Middle frontal gyrus (tissue), 1 donor: ENCODE measurements at regions not wholly inside any gene's neighbourhood (a gene's known extent, or its start where the extent isn't known, plus 50 kb on each side); places are given as distances from the start of the nearest gene placed in this dataset.

ENCODE experiments used
- DNase-seq: peaks from one replicate; pipeline ENCODE4 v3.0.0-alpha.2; 2015; ENCODE audit warnings: low spot score; ENCODE audit errors: extremely low spot score

GRCh38 chr1:222045786-222046185, 303.9 kb upstream of the DUSP10 start:
- no peak for DNase-seq

- no peak for DNase-seq
These were observed 303.3 kb upstream of the DUSP10 start for GRCh38 chr1:222045236-222045635.

GRCh38 chr1:222043444-222044292, 301.8 kb upstream of the DUSP10 start:
- no peak for DNase-seq

GRCh38 chr1:222042120-222042519, 300.2 kb upstream of the DUSP10 start:
- DNase-seq: no peak

DNA sequence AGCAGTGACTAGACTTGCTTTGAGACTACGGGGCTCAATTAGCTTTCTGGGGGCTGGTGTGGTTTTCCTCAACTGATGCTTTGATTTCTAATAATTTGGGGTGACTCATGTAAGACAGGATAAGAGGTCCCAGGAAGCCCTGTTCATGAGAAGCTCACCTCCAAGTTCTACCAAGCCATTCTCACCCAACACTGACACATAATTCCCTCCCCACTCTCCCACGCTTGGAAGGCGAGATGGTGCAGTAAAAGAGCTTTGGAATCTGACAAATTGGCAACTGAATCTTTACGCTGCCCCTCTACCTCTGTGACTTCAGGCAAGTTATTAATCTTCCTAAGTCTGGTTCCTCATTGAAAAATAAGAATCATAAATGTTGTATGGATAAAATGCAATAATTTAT, 299.1 kb upstream of the DUSP10 start:
- DNase-seq: no peak

DNA sequence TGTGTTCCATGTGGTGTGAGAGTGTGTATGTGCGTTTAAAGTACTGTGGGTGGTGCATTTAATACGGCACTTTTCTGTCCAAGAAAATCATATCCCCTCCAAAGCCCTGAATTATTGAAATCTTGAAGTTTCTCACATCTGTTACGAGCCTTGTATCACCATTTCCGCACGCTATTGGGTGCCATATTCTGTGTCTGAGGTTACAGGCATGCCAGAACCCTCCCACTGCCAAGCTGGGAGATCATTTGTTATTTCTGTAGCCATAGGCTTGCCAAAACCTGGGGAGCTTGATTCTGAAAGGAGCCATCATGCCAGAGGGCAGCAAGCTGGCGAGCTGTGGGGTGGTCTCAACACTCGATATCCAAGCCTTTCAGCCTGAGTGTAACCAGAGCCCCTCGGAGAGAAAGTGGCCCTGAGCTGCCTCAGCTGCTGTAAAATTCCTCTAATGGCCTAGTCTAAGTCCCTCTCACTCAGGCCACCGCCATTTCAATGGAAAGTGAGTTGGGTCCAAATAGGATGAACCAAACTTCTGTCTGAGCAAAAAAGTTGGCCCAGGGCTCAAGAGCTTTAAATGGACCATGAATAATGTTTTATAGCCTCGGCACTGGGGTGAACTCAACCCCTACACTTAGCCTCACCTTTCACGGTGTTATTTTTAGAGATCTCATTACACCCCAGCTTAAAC, 298.4 kb upstream of the DUSP10 start:
- no peak for DNase-seq

GRCh38 chr1:222038971-222039370, 297.1 kb upstream of the DUSP10 start:
- DNase-seq: no peak

DNA sequence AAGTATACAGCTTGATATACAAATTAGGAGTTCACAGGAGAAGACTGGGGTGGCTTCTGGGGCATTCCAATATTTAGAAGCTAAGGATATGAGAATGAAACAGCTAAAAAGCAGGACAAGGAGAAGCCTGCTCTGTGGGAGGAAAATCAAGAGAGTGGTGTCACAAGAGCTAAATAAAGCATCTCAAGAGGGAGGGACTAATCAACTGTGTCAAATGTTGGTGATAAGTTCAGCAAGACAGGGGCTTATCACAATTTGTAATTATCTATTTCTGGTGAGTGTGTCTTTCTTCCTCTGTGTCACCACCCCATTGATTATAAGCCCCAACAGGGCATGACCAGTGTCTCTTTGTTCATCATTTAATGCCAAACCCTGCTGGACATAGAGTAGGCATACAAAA, 295.8 kb upstream of the DUSP10 start:
- no peak for DNase-seq

DNA sequence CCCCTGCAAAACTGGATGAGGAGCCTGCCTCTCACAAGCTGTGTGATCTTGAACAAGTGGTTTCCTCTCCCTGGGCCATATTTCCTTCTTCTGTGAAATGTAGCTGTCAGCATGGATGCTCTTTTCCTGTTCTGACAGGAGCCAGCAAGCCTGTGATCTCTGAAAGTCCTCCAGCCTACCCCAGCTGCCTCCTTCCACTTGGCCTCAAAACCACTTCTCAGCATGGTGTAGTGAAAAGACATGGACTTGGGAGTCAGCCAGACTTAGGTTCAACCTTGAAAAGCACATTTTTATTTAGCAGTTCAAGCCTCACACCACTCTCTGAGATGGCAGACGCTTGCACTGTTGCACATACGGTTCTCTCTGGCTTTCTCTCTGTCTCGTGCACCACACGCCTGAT, 292.9 kb upstream of the DUSP10 start:
- DNase-seq: no peak

DNA sequence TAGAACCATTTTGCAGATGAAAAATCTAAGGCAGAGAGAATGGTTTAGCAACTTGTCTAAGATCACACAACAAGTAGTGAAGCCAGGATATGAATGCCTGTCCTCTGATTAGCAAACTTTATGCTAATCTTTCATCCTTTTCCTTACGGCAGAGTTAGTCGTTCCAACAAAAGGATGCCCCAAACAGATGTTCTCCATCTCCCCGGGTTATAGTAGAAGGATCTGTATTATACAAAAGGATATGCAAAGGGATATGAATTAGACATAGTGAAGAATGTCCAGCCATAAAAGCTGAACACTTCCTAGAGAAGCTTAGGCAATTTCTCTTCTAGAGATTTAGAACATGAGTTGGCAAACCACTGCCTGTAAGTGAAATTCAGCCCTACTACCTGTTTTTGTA, 291.6 kb upstream of the DUSP10 start:
- no peak for DNase-seq

DNA sequence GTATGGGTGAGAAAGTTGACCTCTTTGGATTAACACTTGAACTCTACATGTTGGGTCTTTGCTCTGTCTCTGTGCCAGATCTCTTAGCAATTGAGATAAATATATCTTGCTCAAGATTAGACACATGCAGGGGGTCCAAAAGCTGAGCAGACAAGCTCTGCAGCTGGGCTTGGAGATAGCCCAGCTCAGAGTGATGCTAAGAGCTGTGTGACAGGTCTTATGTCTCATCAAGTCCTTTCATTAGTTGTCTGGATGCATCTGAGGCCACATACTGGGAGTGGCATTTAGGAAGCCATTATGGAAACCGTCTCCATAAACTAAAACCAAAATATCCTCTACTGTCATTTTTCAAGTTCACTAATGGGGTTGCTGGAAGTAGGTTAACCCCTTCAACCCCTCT, 289.4 kb upstream of the DUSP10 start:
- DNase-seq: no peak

DNA sequence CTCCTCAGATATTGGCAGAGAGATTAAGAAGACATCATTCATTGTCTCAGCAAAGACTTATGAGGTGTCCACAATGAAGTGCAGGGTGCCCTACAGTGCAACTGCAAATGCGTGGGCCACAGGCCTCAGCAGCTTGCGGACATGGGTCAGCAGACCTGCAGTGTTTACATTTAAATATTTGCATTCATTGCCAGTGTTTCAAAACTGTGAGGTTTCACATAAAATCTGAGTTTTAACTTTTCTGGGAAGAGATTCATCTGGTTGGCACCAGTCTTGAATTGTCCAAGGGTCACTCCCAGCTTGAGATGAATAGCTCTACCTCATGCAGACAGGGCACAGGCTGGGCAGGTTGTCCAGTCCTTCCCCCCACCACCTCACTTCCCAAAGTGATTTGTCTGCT, 286.8 kb upstream of the DUSP10 start:
- DNase-seq: no peak

DNA sequence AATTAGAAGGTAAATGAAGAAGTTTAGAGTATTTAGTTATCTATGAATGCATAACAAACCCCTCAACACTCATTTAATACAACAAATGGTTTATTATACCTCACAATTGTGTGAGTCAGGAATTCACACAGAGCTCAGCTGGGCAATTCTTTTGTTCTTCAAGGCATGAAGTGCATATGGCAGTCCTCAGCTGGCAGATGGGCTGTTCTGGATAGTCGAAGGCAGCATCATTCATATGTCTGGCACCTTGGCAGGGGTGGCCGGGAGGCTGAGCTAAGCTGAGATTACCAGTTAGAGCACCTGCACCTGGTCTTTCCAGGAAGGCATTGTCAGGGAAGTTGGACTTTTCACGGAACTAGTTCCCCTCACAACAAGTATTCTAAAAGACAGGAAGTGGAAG, 286.2 kb upstream of the DUSP10 start:
- no peak for DNase-seq

DNA sequence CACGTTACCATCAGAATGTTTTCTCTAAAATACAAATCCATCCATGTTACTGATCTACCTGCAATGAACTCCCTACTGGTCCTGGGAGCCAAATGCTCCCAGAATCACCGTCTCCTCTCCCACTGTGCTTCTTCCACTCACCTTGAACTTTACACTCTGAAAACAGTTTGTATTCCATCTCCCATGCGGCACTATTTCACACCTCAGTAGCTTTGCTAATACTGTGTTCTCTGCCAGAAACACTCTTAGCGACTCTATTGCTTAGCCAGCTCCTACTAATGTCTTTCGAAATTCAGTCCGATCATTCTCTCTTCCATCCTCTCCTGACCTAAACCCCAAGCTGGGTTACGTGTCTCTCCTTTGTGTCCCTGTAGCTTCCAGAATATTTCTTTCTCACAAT, 284.4 kb upstream of the DUSP10 start:
- DNase-seq: no peak

DNA sequence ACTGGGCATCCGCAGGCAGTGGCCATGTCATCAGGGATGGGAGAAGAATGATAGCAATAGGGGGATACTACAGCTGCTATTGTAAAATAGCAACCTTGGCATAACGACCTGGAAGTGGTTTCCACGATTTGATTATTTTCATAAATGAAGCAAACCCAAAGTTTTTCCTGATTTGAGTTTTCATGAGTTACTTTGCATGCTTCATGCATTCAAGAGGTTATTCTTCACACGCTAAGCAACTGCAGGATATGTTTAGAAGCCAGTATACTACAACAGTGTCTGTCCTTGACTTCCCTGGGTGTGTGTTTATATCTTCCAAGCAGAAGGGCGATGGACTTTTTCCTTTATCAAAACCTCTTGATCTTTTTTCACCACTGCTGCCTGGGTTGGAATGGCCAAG, 281.1 kb upstream of the DUSP10 start:
- DNase-seq: no peak

GRCh38 chr1:222021129-222021528, 279.2 kb upstream of the DUSP10 start:
- no peak for DNase-seq

GRCh38 chr1:222020553-222020952, 278.7 kb upstream of the DUSP10 start:
- no peak for DNase-seq

DNA sequence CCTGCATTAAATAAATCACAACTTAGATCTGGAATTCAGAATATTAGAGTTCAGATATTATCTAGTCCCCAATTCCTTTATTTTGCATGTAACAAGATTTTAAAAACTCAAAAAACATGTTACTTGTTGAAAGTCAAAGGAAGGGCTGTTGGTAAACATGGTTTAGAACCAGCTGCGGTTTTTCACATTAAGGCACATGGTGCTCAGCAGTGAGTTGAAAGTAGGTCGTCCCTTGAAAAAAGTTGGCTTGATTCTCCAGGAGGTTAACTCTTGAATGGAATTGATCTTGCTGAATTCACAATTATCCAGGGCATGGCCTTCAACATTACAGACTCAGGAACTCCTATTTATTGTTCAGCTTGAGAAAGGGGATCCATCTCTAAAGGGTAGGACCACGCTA, 277.1 kb upstream of the DUSP10 start:
- no peak for DNase-seq

GRCh38 chr1:222018041-222018440, 276.2 kb upstream of the DUSP10 start:
- no peak for DNase-seq

DNA sequence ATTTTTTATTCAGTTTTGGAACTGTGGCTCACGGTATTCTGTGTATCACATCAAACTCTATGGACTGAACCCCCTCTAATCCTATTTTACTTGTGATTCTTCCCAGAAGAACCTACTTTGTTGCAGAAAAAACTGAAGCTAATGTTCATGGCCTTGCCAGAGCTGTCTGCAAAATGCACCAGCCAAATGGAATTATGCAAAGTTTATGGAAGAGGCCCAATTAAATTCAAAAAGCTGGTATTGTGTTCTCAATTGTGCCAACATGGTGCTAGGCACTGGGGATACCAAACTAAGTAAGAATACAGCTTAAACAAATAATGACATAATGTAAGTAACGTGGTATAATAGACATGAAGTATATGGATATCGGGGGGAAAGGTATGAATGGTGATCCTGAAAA, 273.8 kb upstream of the DUSP10 start:
- no peak for DNase-seq

- no peak for DNase-seq
These were observed 272.1 kb upstream of the DUSP10 start for GRCh38 chr1:222014001-222014400.

- DNase-seq: no peak
These were observed 270.9 kb upstream of the DUSP10 start for GRCh38 chr1:222012816-222013215.

- no peak for DNase-seq
These were observed 268.4 kb upstream of the DUSP10 start for GRCh38 chr1:222010306-222010705.
